ENCODE measurements at regions not wholly inside any gene's neighbourhood (a gene's known extent, or its start where the extent isn't known, plus 50 kb on each side); places are given as distances from the start of the nearest gene placed in this dataset.

DNA sequence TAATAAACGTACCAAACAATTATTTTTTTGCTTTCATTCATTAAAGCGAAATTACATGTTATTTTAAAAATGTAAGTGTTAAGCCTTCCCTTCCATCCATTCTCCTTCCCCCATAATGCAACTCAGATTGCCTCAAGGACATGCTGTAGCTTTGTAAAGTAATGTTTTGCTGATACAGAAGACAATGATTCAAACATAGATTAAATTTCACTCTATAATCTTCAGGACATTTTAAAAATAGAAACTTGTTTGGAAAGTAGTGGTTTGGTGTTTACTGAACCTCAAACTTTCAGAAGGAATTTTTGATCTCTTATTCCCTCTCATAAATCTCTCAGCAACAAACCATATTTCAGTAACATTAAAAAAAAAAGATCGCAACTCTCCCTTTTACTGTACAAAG lies 350.9 kb upstream of the HSF2 start:
- no peak overlapping the region for H3K4me2 ChIP-seq (ENCODE audit: low read length)
- no peaks in the 10 kb centered on the region for H3F3A ChIP-seq (ENCODE audit: insufficient read depth, low read length, poor library complexity, severe bottlenecking)
- no peak overlapping the region for H3K4me3 ChIP-seq (ENCODE audit: low read length)
- H4K20me1 ChIP-seq (ENCODE audit: insufficient read depth): no peaks in the 10 kb centered on the region
- no peak overlapping the region for H2AFZ ChIP-seq (ENCODE audit: low read depth, low read length)
- no peaks in the 10 kb centered on the region for H3K9me2 ChIP-seq (ENCODE audit: insufficient read depth, low read length)
- TF ChIP-seq, protein P1, sequence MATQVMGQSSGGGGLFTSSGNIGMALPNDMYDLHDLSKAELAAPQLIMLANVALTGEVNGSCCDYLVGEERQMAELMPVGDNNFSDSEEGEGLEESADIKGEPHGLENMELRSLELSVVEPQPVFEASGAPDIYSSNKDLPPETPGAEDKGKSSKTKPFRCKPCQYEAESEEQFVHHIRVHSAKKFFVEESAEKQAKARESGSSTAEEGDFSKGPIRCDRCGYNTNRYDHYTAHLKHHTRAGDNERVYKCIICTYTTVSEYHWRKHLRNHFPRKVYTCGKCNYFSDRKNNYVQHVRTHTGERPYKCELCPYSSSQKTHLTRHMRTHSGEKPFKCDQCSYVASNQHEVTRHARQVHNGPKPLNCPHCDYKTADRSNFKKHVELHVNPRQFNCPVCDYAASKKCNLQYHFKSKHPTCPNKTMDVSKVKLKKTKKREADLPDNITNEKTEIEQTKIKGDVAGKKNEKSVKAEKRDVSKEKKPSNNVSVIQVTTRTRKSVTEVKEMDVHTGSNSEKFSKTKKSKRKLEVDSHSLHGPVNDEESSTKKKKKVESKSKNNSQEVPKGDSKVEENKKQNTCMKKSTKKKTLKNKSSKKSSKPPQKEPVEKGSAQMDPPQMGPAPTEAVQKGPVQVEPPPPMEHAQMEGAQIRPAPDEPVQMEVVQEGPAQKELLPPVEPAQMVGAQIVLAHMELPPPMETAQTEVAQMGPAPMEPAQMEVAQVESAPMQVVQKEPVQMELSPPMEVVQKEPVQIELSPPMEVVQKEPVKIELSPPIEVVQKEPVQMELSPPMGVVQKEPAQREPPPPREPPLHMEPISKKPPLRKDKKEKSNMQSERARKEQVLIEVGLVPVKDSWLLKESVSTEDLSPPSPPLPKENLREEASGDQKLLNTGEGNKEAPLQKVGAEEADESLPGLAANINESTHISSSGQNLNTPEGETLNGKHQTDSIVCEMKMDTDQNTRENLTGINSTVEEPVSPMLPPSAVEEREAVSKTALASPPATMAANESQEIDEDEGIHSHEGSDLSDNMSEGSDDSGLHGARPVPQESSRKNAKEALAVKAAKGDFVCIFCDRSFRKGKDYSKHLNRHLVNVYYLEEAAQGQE (IDR thresholded peaks at IDR 0.05; ENCODE audit: borderline replicate concordance): no peak
- TF ChIP-seq TAF1 (IDR thresholded peaks at IDR 0.05; ENCODE audit: low read depth) (no peak), RAD21 (conservative IDR thresholded peaks at IDR 0.05) (no peak), EZH2 (IDR thresholded peaks at IDR 0.05; ENCODE audit: borderline replicate concordance, insufficient read depth, low read length, poor library complexity, severe bottlenecking) (no peak), EP300 (conservative IDR thresholded peaks at IDR 0.05; ENCODE audit: poor library complexity, severe bottlenecking) (no peak), MXI1 (conservative IDR thresholded peaks at IDR 0.05; ENCODE audit: poor library complexity, severe bottlenecking) (no peak), SMC3 (conservative IDR thresholded peaks at IDR 0.05; ENCODE audit: poor library complexity) (no peak), POLR2AphosphoS5 (IDR thresholded peaks at IDR 0.05) (no peak)
- TF ChIP-seq, protein P2, sequence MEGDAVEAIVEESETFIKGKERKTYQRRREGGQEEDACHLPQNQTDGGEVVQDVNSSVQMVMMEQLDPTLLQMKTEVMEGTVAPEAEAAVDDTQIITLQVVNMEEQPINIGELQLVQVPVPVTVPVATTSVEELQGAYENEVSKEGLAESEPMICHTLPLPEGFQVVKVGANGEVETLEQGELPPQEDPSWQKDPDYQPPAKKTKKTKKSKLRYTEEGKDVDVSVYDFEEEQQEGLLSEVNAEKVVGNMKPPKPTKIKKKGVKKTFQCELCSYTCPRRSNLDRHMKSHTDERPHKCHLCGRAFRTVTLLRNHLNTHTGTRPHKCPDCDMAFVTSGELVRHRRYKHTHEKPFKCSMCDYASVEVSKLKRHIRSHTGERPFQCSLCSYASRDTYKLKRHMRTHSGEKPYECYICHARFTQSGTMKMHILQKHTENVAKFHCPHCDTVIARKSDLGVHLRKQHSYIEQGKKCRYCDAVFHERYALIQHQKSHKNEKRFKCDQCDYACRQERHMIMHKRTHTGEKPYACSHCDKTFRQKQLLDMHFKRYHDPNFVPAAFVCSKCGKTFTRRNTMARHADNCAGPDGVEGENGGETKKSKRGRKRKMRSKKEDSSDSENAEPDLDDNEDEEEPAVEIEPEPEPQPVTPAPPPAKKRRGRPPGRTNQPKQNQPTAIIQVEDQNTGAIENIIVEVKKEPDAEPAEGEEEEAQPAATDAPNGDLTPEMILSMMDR (IDR thresholded peaks at IDR 0.05; ENCODE audit: poor library complexity, severe bottlenecking): no peak
- H3K9me3 ChIP-seq (ENCODE audit: low read length): no peaks in the 10 kb centered on the region
- H3K27me3 ChIP-seq (ENCODE audit: insufficient read depth, low read depth, low read length): no peaks in the 10 kb centered on the region
- H3K36me3 ChIP-seq (ENCODE audit: insufficient read depth, low read length): no peaks in the 10 kb centered on the region
- H3K27ac ChIP-seq (ENCODE audit: low read length): no peak overlapping the region
- H3K79me2 ChIP-seq (replicated peaks; ENCODE audit: insufficient read depth, low read length): no peaks in the 10 kb centered on the region
- no peak overlapping the region for H3K9ac ChIP-seq (ENCODE audit: low read length)

DNA sequence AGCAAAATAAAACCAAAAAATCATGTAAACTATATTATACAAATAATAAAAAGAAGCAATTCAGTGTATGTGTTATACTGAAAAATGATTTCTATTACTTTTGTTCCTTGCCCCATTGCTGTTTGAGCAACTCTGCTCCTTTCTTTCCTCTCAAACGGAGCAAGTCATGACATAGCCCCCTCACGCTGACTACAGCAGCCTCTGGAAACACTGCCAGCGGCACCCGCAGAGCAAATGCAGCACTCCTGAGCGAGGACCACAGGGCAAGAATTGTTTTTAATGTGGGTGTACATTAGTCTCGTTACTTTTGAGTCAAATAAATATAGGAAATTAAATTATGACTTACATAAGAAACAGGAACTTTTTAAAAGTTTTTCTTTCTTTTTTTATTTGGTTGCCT lies 350.1 kb upstream of the HSF2 start:
- Histone ChIP-seq H3K4me2 (ENCODE audit: low read length) (no peak overlapping the region), H3K36me3 (ENCODE audit: insufficient read depth, low read length) (no peaks in the 10 kb centered on the region), H3K27ac (ENCODE audit: low read length) (no peak overlapping the region), H3K9ac (ENCODE audit: low read length) (no peak overlapping the region), H3K79me2 (replicated peaks; ENCODE audit: insufficient read depth, low read length) (no peaks in the 10 kb centered on the region), H2AFZ (ENCODE audit: low read depth, low read length) (no peak overlapping the region), H3K9me3 (ENCODE audit: low read length) (no peaks in the 10 kb centered on the region), H3K27me3 (ENCODE audit: insufficient read depth, low read depth, low read length) (no peaks in the 10 kb centered on the region), H3F3A (ENCODE audit: insufficient read depth, low read length, poor library complexity, severe bottlenecking) (no peaks in the 10 kb centered on the region), H3K4me3 (ENCODE audit: low read length) (no peak overlapping the region), H3K9me2 (ENCODE audit: insufficient read depth, low read length) (no peaks in the 10 kb centered on the region), H4K20me1 (ENCODE audit: insufficient read depth) (no peaks in the 10 kb centered on the region)
- TF ChIP-seq POLR2AphosphoS5 (IDR thresholded peaks at IDR 0.05): no peak
- TF ChIP-seq, protein P1 (IDR thresholded peaks at IDR 0.05; ENCODE audit: borderline replicate concordance): no peak
- TF ChIP-seq SMC3 (conservative IDR thresholded peaks at IDR 0.05; ENCODE audit: poor library complexity): no peak
- TF ChIP-seq MXI1 (conservative IDR thresholded peaks at IDR 0.05; ENCODE audit: poor library complexity, severe bottlenecking): no peak
- TF ChIP-seq TAF1 (IDR thresholded peaks at IDR 0.05; ENCODE audit: low read depth): no peak
- no peak for TF ChIP-seq EP300 (conservative IDR thresholded peaks at IDR 0.05; ENCODE audit: poor library complexity, severe bottlenecking)
- TF ChIP-seq, protein P2 (IDR thresholded peaks at IDR 0.05; ENCODE audit: poor library complexity, severe bottlenecking): no peak
- no peak for TF ChIP-seq EZH2 (IDR thresholded peaks at IDR 0.05; ENCODE audit: borderline replicate concordance, insufficient read depth, low read length, poor library complexity, severe bottlenecking)
